ENCODE measurements at regions not wholly inside any gene's neighbourhood (a gene's known extent, or its start where the extent isn't known, plus 50 kb on each side); places are given as distances from the start of the nearest gene placed in this dataset.

GRCh38 chr20:63145156-63145555 is 70.8 kb downstream of the YTHDF1 start:
- WGBS, 3 donors, result 60 to 66% (median 61%) methylated on average over 4 of the region's 4 CpGs
- Histone ChIP-seq H3K36me3 (ENCODE audit: insufficient read depth in 1 of 2, low read depth in 1 of 2) (no peaks in the 10 kb centered on the region), H3K9me3 (no peaks in the 10 kb centered on the region), H3K27ac (no peak overlapping the region), H3K4me1 (no peaks in the 10 kb centered on the region), H3K4me3 (no peak overlapping the region), H3K27me3 (ENCODE audit: insufficient read depth in 3 of 3, low read length in 2 of 3) (peaks cover 0 to 85% (median 9%) of the 10 kb centered on the region in 3 donors)
- DNase-seq (peak in 1 of 2 donors; percentile 21), ATAC-seq (no peak)
- intact Hi-C loops (cut with DNase I), result no loop called here
- TF ChIP-seq CTCF (IDR thresholded peaks at IDR 0.05), result no peak

- peak in 1 of 2 donors; percentile 6 for DNase-seq
- WGBS, 3 donors, result 69 to 72% (median 72%) methylated on average over 9 of the region's 9 CpGs
- H3K27me3 ChIP-seq (ENCODE audit: insufficient read depth in 3 of 3, low read length in 2 of 3), result peaks cover 0 to 77% (median 6%) of the 10 kb centered on the region in 3 donors
Observed at GRCh38 chr20:63142933-63143332, 73.0 kb downstream of the YTHDF1 start.

GRCh38 chr20:63141531-63141930 is 74.4 kb downstream of the YTHDF1 start:
- no peaks in the 10 kb centered on the region for H3K9me3 ChIP-seq
- no peak overlapping the region for H3K27ac ChIP-seq
- peaks cover 0 to 75% (median 6%) of the 10 kb centered on the region in 3 donors for H3K27me3 ChIP-seq (ENCODE audit: insufficient read depth in 3 of 3, low read length in 2 of 3)
- no peaks in the 10 kb centered on the region for H3K36me3 ChIP-seq (ENCODE audit: insufficient read depth in 1 of 2, low read depth in 1 of 2)
- ATAC-seq (no peak), DNase-seq (peak; percentile 3 to 27)
- no peak for TF ChIP-seq CTCF (IDR thresholded peaks at IDR 0.05)
- 82 to 84% (median 83%) methylated on average over 12 of the region's 12 CpGs for WGBS, 3 donors
- no peak overlapping the region for H3K4me3 ChIP-seq
- intact Hi-C loops (cut with DNase I), result no loop called here
- H3K4me1 ChIP-seq, result no peaks in the 10 kb centered on the region

More at GRCh38 chr20:63142933-63143332, 73.0 kb downstream of the YTHDF1 start:
- TF ChIP-seq CTCF (IDR thresholded peaks at IDR 0.05), result no peak
- no peaks in the 10 kb centered on the region for H3K36me3 ChIP-seq (ENCODE audit: insufficient read depth in 1 of 2, low read depth in 1 of 2)
- H3K27ac ChIP-seq, result no peak overlapping the region
- ATAC-seq, result no peak
- H3K4me3 ChIP-seq, result no peak overlapping the region
- H3K4me1 ChIP-seq, result no peaks in the 10 kb centered on the region
- intact Hi-C loops (cut with DNase I), result no loop called here
- H3K9me3 ChIP-seq, result no peaks in the 10 kb centered on the region

GRCh38 chr20:63140514-63141433 is 75.2 kb downstream of the YTHDF1 start:
- WGBS, 3 donors, result 64 to 71% (median 67%) methylated on average over 24 of the region's 24 CpGs
- ATAC-seq (no peak), DNase-seq (peak; percentile 7 to 23)
- no peak for TF ChIP-seq CTCF (IDR thresholded peaks at IDR 0.05)
- Histone ChIP-seq H3K4me1 (no peaks in the 10 kb centered on the region), H3K27ac (no peak overlapping the region), H3K9me3 (no peaks in the 10 kb centered on the region), H3K4me3 (no peak overlapping the region), H3K36me3 (ENCODE audit: insufficient read depth in 1 of 2, low read depth in 1 of 2) (no peaks in the 10 kb centered on the region), H3K27me3 (ENCODE audit: insufficient read depth in 3 of 3, low read length in 2 of 3) (peaks cover 0 to 68% (median 6%) of the 10 kb centered on the region in 3 donors)
- intact Hi-C loops (cut with DNase I), result no loop called here
